ENCODE measurements at regions not wholly inside any gene's neighbourhood (a gene's known extent, or its start where the extent isn't known, plus 50 kb on each side); places are given as distances from the start of the nearest gene placed in this dataset.

DNA sequence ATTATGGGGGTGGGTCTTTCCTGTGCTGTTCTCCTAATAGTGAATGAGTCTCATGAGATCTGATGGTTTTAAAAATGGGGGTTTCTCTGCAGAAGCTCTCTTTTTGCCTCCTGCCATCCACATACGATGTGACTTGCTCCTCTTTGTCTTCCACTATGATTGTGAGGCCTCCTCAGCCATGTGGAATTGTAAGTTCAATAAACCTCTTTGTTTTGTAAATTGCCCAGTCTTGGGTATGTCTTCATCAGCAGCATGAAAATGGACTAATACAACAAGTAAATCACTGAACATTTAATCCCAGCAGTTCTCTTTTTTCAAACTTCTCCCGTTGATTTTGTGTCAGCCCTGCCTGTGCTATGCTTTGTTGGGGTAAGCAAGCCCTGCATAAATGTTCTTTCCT lies 95.2 kb downstream of the FAM217A start:
- no peaks in the 10 kb centered on the region for H3K27me3 ChIP-seq
- no peak overlapping the region for H3K4me3 ChIP-seq
- DNase-seq = no peak
- H3K4me1 ChIP-seq = peaks cover 0 to 9% (median 4%) of the 10 kb centered on the region in 4 donors
- WGBS, 2 donors = 94 to 99% methylated on average over 2 of the region's 2 CpGs
- no peaks in the 10 kb centered on the region for H3K36me3 ChIP-seq
- intact Hi-C loops (cut with DNase I) = no loop called here
- H3K27ac ChIP-seq = no peak overlapping the region
- H3K9me3 ChIP-seq = no peaks in the 10 kb centered on the region
- TF ChIP-seq, protein P1, sequence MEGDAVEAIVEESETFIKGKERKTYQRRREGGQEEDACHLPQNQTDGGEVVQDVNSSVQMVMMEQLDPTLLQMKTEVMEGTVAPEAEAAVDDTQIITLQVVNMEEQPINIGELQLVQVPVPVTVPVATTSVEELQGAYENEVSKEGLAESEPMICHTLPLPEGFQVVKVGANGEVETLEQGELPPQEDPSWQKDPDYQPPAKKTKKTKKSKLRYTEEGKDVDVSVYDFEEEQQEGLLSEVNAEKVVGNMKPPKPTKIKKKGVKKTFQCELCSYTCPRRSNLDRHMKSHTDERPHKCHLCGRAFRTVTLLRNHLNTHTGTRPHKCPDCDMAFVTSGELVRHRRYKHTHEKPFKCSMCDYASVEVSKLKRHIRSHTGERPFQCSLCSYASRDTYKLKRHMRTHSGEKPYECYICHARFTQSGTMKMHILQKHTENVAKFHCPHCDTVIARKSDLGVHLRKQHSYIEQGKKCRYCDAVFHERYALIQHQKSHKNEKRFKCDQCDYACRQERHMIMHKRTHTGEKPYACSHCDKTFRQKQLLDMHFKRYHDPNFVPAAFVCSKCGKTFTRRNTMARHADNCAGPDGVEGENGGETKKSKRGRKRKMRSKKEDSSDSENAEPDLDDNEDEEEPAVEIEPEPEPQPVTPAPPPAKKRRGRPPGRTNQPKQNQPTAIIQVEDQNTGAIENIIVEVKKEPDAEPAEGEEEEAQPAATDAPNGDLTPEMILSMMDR (IDR thresholded peaks at IDR 0.05) = no peak
- TF ChIP-seq POLR2AphosphoS5 (IDR thresholded peaks at IDR 0.05) (no peak), EP300 (IDR thresholded peaks at IDR 0.05) (no peak), POLR2A (IDR thresholded peaks at IDR 0.05) (no peak)

DNA sequence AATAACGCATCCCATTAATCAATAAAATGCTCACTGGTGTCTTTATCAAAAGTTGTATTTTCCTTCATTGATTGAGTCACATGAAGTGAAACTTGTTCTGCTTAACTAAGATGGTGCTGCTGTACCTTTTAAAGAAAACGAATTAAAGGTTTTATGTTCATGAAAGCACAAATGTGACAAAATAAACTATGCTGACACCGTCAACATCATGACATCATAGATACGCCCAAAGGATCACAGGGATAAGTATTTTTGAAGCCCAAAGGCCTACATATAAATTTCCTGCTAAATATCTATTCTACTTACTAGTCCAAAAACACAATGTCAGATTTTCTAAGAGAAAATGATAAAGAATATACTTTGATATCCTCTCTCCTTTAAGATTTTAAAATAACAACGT lies 94.4 kb downstream of the FAM217A start:
- no peak overlapping the region for H3K27ac ChIP-seq
- no peaks in the 10 kb centered on the region for H3K36me3 ChIP-seq
- no peak overlapping the region for H3K4me3 ChIP-seq
- 93 to 94% methylated on average over 5 of the region's 5 CpGs for WGBS, 2 donors
- H3K27me3 ChIP-seq = no peaks in the 10 kb centered on the region
- no peaks in the 10 kb centered on the region for H3K9me3 ChIP-seq
- DNase-seq = no peak
- TF ChIP-seq POLR2A (IDR thresholded peaks at IDR 0.05) = no peak
- no peak for TF ChIP-seq EP300 (IDR thresholded peaks at IDR 0.05)
- TF ChIP-seq, protein P1 (IDR thresholded peaks at IDR 0.05) = no peak
- TF ChIP-seq POLR2AphosphoS5 (IDR thresholded peaks at IDR 0.05) = no peak
- peaks cover 0 to 9% (median 4%) of the 10 kb centered on the region in 4 donors for H3K4me1 ChIP-seq
- intact Hi-C loops (cut with DNase I) = no loop called here

DNA sequence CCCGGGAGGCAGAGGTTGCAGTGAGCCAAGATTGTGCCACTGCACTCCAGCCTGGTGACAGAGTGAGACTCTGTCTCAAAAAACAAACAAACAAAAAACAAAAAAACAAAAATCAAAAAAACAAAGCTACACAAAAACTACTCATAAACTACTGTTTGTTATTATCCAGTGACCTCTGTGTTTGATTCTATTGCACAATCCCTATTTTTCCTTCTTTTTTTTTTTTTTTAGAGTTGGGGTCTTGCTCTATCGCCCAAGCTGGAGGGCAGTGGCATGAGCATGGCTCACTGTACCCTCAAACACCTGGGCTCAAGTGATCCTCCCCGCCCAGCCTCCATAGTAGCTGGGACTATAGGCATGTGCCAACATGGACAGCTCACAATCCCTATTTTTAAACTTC lies 92.7 kb downstream of the FAM217A start:
- TF ChIP-seq POLR2AphosphoS5 (IDR thresholded peaks at IDR 0.05) (no peak), POLR2A (IDR thresholded peaks at IDR 0.05) (no peak), EP300 (IDR thresholded peaks at IDR 0.05) (no peak)
- TF ChIP-seq, protein P1 (IDR thresholded peaks at IDR 0.05) = no peak
- intact Hi-C loops (cut with DNase I) = loop anchor here (5.0 kb wide), 1 partner anchor 704 kb away; no protein-coding TSS in a partner anchor
- peaks cover 0 to 19% (median 14%) of the 10 kb centered on the region in 4 donors for H3K4me1 ChIP-seq
- no peak overlapping the region for H3K27ac ChIP-seq
- no peaks in the 10 kb centered on the region for H3K9me3 ChIP-seq
- WGBS, 2 donors = 93 to 95% methylated on average over 2 to 3 of the region's 3 CpGs
- no peak for DNase-seq
- no peaks in the 10 kb centered on the region for H3K36me3 ChIP-seq
- no peaks in the 10 kb centered on the region for H3K27me3 ChIP-seq
- H3K4me3 ChIP-seq = no peak overlapping the region

DNA sequence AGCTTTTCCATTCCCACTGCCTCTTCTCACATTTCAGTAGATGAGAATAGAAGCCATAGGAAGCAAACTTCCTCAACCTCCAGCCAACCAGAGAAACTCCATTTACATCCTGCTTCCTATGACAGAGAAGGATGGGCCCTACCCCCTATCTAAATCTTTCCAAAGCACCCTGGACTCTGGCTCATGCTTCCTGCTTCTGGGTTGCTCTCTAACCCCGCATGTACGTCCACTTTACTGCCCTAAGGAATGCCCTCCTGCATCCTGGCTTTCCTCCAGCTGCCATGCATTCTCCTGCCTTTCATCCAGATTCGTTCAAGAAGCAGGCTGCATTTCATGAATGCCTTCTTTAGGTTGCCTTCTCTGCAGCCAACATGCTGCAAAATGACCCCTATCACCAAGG lies 91.9 kb downstream of the FAM217A start:
- TF ChIP-seq POLR2A (IDR thresholded peaks at IDR 0.05) (no peak), POLR2AphosphoS5 (IDR thresholded peaks at IDR 0.05) (no peak), EP300 (IDR thresholded peaks at IDR 0.05) (no peak)
- TF ChIP-seq, protein P1 (IDR thresholded peaks at IDR 0.05) = no peak
- WGBS, 2 donors = 13 to 59% methylated on average over 3 of the region's 3 CpGs
- Histone ChIP-seq H3K27ac (no peak overlapping the region), H3K36me3 (no peaks in the 10 kb centered on the region), H3K27me3 (no peaks in the 10 kb centered on the region), H3K4me1 (peaks cover 0 to 22% (median 14%) of the 10 kb centered on the region in 4 donors), H3K9me3 (no peaks in the 10 kb centered on the region), H3K4me3 (no peak overlapping the region)
- intact Hi-C loops (cut with DNase I) = loop anchor here (5.0 kb wide), 1 partner anchor 705 kb away; no protein-coding TSS in a partner anchor
- DNase-seq = no peak

DNA sequence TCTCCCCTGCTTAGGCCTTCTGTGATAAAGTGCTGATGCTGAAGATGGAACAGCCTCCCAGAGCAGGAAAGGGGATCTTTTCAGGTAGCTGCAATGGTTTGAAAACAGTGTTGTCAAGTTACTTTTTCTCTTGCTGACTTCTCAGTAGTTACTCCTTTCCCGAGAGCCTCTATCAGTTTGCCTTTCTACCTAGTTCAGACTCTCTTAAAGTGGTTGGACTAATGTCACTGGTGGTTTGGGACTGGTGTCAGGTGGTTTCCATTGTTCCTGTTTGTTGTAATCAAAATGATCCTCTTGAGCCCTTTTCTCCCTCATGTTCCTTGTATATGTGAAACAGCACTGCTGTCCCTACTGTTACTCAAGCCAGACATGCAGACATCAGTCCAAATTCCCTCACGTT lies 91.4 kb downstream of the FAM217A start:
- no peak overlapping the region for H3K4me3 ChIP-seq
- WGBS, 2 donors = 82 to 89% methylated on average over 2 of the region's 2 CpGs
- no peaks in the 10 kb centered on the region for H3K36me3 ChIP-seq
- peaks cover 0 to 22% (median 14%) of the 10 kb centered on the region in 4 donors for H3K4me1 ChIP-seq
- H3K27me3 ChIP-seq = no peaks in the 10 kb centered on the region
- no peak for TF ChIP-seq POLR2A (IDR thresholded peaks at IDR 0.05)
- no peak for TF ChIP-seq EP300 (IDR thresholded peaks at IDR 0.05)
- TF ChIP-seq, protein P1 (IDR thresholded peaks at IDR 0.05) = no peak
- no peak for TF ChIP-seq POLR2AphosphoS5 (IDR thresholded peaks at IDR 0.05)
- H3K27ac ChIP-seq = no peak overlapping the region
- intact Hi-C loops (cut with DNase I) = loop anchor here (5.0 kb wide), 1 partner anchor 705 kb away; no protein-coding TSS in a partner anchor
- H3K9me3 ChIP-seq = no peaks in the 10 kb centered on the region
- DNase-seq = no peak
